GM23338 (cell line): ENCODE measurements at regions not wholly inside any gene's neighbourhood (a gene's known extent, or its start where the extent isn't known, plus 50 kb on each side); places are given as distances from the start of the nearest gene placed in this dataset.

Experiments
- CTCF ChIP-seq, 2 experiments: fragments of 200-600 bp in 1 of 2; sonication (generic) in 1 of 2; conservative IDR thresholded peaks; 2 replicates each; pipeline versions ENCODE4 v1.5.1 to v1.6.1; 2016 to 2017; ENCODE audit warnings: antibody characterized with exemption in 2 of 2, low read depth in 2 of 2, mild to moderate bottlenecking in 2 of 2, moderate library complexity in 1 of 2
- EZH2 ChIP-seq: fragments of 200-600 bp; sonication (generic); IDR thresholded peaks from one replicate; pipeline ENCODE4 v1.8.0; 2017; ENCODE audit warnings: antibody characterized with exemption, mild to moderate bottlenecking, low read depth; ENCODE audit not compliant: unreplicated experiment
- POLR2AphosphoS5 ChIP-seq: IDR thresholded peaks from 2 replicates; pipeline ENCODE4 v1.6.1; 2016; ENCODE audit warnings: antibody characterized with exemption, low read depth
- REST ChIP-seq: IDR thresholded peaks from one replicate; pipeline ENCODE4 v1.6.1; 2018; ENCODE audit warnings: antibody characterized with exemption; ENCODE audit not compliant: unreplicated experiment

- no peak for TF ChIP-seq POLR2AphosphoS5
- no peak for TF ChIP-seq REST
- TF ChIP-seq CTCF (conservative IDR thresholded peaks at IDR 0.05; ENCODE audit: low read depth in 2 of 2) = no peak
- no peak for TF ChIP-seq EZH2
Measured at GRCh38 chr20:20829681-20830080, 117.2 kb upstream of the RALGAPA2 start.
